Kidney (tissue), 13 donors: ENCODE measurements at regions not wholly inside any gene's neighbourhood (a gene's known extent, or its start where the extent isn't known, plus 50 kb on each side); places are given as distances from the start of the nearest gene placed in this dataset.

Source experiments
- DNase-seq, 5 donors: peaks; one replicate each; pipeline ENCODE4 v3.0.0-alpha.2; 2013 to 2020
- FAIRE-seq: peaks from 2 replicates; lab custom pipeline; 2012; peaks lifted over from hg19 to GRCh38; lab: Jason Lieb, UNC
- H3K27ac ChIP-seq, 2 donors: one replicate each; pipeline ENCODE4 v1.7.0; 2013; ENCODE audit warnings: low read depth in 2 of 2, low read length in 2 of 2, inconsistent platforms in 1 of 2
- H3K27me3 ChIP-seq: one replicate; pipeline ENCODE4 v1.7.1; 2013; ENCODE audit warnings: low read length, inconsistent platforms; ENCODE audit not compliant: control insufficient read depth, insufficient read depth
- H3K36me3 ChIP-seq, 3 donors: one replicate each; pipeline versions ENCODE4 v1.7.0 to v1.7.1; 2013; ENCODE audit warnings: low read length in 3 of 3, control low read depth in 1 of 3, inconsistent platforms in 1 of 3; ENCODE audit not compliant: insufficient read depth in 3 of 3, control insufficient read depth in 2 of 3
- H3K4me1 ChIP-seq, 3 donors: one replicate each; pipeline versions ENCODE4 v1.7.0 to v1.7.1; 2013; ENCODE audit warnings: low read length in 3 of 3, inconsistent platforms in 1 of 3, low read depth in 1 of 3; ENCODE audit not compliant: control insufficient read depth in 2 of 3, insufficient read depth in 2 of 3
- H3K4me3 ChIP-seq, 3 donors: one replicate each; pipeline versions ENCODE4 v1.7.0 to v1.8.1; 2013; ENCODE audit warnings: low read length in 3 of 3, control low read depth in 1 of 3, inconsistent platforms in 1 of 3
- H3K9ac ChIP-seq, 3 donors: one replicate each; pipeline versions ENCODE4 v1.7.0 to v1.7.1; 2013; ENCODE audit warnings: low read length in 3 of 3, control low read depth in 1 of 3, inconsistent platforms in 1 of 3
- H3K9me3 ChIP-seq, 3 donors: one replicate each; pipeline versions ENCODE4 v1.7.0 to v1.7.1; 2013; ENCODE audit warnings: low read length in 3 of 3, control low read depth in 1 of 3, inconsistent platforms in 1 of 3; ENCODE audit not compliant: control insufficient read depth in 2 of 3, insufficient read depth in 1 of 3
- intact Hi-C: fragments of 100-400 bp; cut with DNase I; formaldehyde crosslinking; loops from one replicate; pipeline ENCODE4 v1.11.1; 2022
- TF ChIP-seq, protein P1 (sequence below): IDR thresholded peaks from 3 replicates; pipeline ENCODE4 v1.5.1; 2012; ENCODE audit warnings: mild to moderate bottlenecking, moderate library complexity, borderline replicate concordance; ENCODE audit not compliant: insufficient read depth; ENCODE audit errors: extremely low read depth
- donor health status: control.
- donor health status: control.
- donor health status: control.
- donor health status: control.
- donor health status: control.
- donor health status: DM: yes; HTN: yes; CAD: no.
- donor health status: Normal renal cell carcinoma (clear cell type).

GRCh38 chrX:47710252-47710651 is 51.3 kb upstream of the UXT start:
- no peaks in the 10 kb centered on the region for H3K27me3 ChIP-seq
- no peak for FAIRE-seq
- no peak overlapping the region for H3K9ac ChIP-seq
- DNase-seq = no peak
- no peaks in the 10 kb centered on the region for H3K4me1 ChIP-seq
- no peak overlapping the region for H3K4me3 ChIP-seq
- no peaks in the 10 kb centered on the region for H3K36me3 ChIP-seq
- TF ChIP-seq, protein P1, sequence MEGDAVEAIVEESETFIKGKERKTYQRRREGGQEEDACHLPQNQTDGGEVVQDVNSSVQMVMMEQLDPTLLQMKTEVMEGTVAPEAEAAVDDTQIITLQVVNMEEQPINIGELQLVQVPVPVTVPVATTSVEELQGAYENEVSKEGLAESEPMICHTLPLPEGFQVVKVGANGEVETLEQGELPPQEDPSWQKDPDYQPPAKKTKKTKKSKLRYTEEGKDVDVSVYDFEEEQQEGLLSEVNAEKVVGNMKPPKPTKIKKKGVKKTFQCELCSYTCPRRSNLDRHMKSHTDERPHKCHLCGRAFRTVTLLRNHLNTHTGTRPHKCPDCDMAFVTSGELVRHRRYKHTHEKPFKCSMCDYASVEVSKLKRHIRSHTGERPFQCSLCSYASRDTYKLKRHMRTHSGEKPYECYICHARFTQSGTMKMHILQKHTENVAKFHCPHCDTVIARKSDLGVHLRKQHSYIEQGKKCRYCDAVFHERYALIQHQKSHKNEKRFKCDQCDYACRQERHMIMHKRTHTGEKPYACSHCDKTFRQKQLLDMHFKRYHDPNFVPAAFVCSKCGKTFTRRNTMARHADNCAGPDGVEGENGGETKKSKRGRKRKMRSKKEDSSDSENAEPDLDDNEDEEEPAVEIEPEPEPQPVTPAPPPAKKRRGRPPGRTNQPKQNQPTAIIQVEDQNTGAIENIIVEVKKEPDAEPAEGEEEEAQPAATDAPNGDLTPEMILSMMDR = no peak
- intact Hi-C loops = no loop called here
- no peak overlapping the region for H3K27ac ChIP-seq
- no peaks in the 10 kb centered on the region for H3K9me3 ChIP-seq
